ENCODE measurements at regions not wholly inside any gene's neighbourhood (a gene's known extent, or its start where the extent isn't known, plus 50 kb on each side); places are given as distances from the start of the nearest gene placed in this dataset.

GRCh38 chr4:183580849-183581248 is 76.0 kb downstream of the ING2 start:
- TF ChIP-seq CTCF (IDR thresholded peaks at IDR 0.05; ENCODE audit: poor library complexity) (no peak), EZH2 (IDR thresholded peaks at IDR 0.05; ENCODE audit: borderline replicate concordance) (no peak), EZH2phosphoT487 (IDR thresholded peaks at IDR 0.05; ENCODE audit: low read depth, severe bottlenecking, unreplicated experiment) (no peak)

All from hepatocyte (in vitro differentiated cells).